C4-2B (cell line): ENCODE measurements at regions not wholly inside any gene's neighbourhood (a gene's known extent, or its start where the extent isn't known, plus 50 kb on each side); places are given as distances from the start of the nearest gene placed in this dataset.

ENCODE experiments used
- CTCF ChIP-seq: fragments of 450-650 bp; conservative IDR thresholded peaks from 2 replicates; pipeline ENCODE4 v1.5.1; 2017; ENCODE audit warnings: mild to moderate bottlenecking
- ZFX ChIP-seq: fragments of 450-650 bp; IDR thresholded peaks from 2 replicates; pipeline ENCODE4 v1.6.1; 2017

- TF ChIP-seq CTCF (no peak), ZFX (no peak)
Observed at GRCh38 chr4:52329894-52330293, 278.8 kb downstream of the SPATA18 start.
